GM21381 (cell line): ENCODE measurements at regions not wholly inside any gene's neighbourhood (a gene's known extent, or its start where the extent isn't known, plus 50 kb on each side); places are given as distances from the start of the nearest gene placed in this dataset.
"Not testable (repeated sequence)": the region's sequence is repeated elsewhere in the genome, so short reads cannot be mapped to it uniquely, and the experiment has no call there.

Experiments used
- ATAC-seq: cut with Tn5 transposase; IDR thresholded peaks from one replicate; pipeline ENCODE4 v1.9.1; 2021; ENCODE audit warnings: mild to moderate bottlenecking, moderate library complexity; ENCODE audit not compliant: unreplicated experiment

GRCh38 chr20:22942742-22943141 is 92.4 kb upstream of the SSTR4 start:
- no peak for ATAC-seq

- no peak for ATAC-seq
Observed at GRCh38 chr20:22944062-22944461, 91.0 kb upstream of the SSTR4 start.

GRCh38 chr20:22944936-22945335 is 90.2 kb upstream of the SSTR4 start:
- ATAC-seq: no peak

- ATAC-seq: no peak
Observed at GRCh38 chr20:22946596-22946995, 88.5 kb upstream of the SSTR4 start.

- ATAC-seq: no peak
Observed at GRCh38 chr20:22949331-22950109, 85.6 kb upstream of the SSTR4 start.

GRCh38 chr20:22951966-22952365 is 83.1 kb upstream of the SSTR4 start:
- no peak for ATAC-seq

- ATAC-seq: no peak
Observed at GRCh38 chr20:22954661-22955060, 80.5 kb upstream of the SSTR4 start.

GRCh38 chr20:22958390-22958789 is 76.7 kb upstream of the SSTR4 start:
- ATAC-seq: no peak

- no peak for ATAC-seq
Observed at GRCh38 chr20:22962567-22963439, 72.3 kb upstream of the SSTR4 start.

GRCh38 chr20:22963581-22963980 is 71.5 kb upstream of the SSTR4 start:
- no peak for ATAC-seq

- no peak for ATAC-seq
Observed at GRCh38 chr20:22966787-22967464, 68.2 kb upstream of the SSTR4 start.

GRCh38 chr20:22967706-22968105 is 67.4 kb upstream of the SSTR4 start:
- not testable (repeated sequence) for ATAC-seq

- ATAC-seq: not testable (repeated sequence)
Observed at GRCh38 chr20:22969031-22969430, 66.1 kb upstream of the SSTR4 start.

GRCh38 chr20:22971077-22971476 is 64.0 kb upstream of the SSTR4 start:
- ATAC-seq: not testable (repeated sequence)

GRCh38 chr20:22974354-22974753 is 60.8 kb upstream of the SSTR4 start:
- ATAC-seq: no peak

GRCh38 chr20:22977047-22977785 is 57.9 kb upstream of the SSTR4 start:
- ATAC-seq: no peak

GRCh38 chr20:22984008-22984407 is 51.1 kb upstream of the SSTR4 start:
- ATAC-seq: no peak

- no peak for ATAC-seq
Observed at GRCh38 chr20:22984606-22985005, 50.5 kb upstream of the SSTR4 start.

GRCh38 chr20:22985239-22985778 is 49.8 kb upstream of the SSTR4 start:
- ATAC-seq: no peak
